HG03342 (cell line): ENCODE measurements at regions not wholly inside any gene's neighbourhood (a gene's known extent, or its start where the extent isn't known, plus 50 kb on each side); places are given as distances from the start of the nearest gene placed in this dataset.

Source experiments
- ATAC-seq: cut with Tn5 transposase; IDR thresholded peaks from one replicate; pipeline ENCODE4 v1.9.1; 2021; ENCODE audit warnings: mild to moderate bottlenecking, moderate library complexity; ENCODE audit not compliant: unreplicated experiment

GRCh38 chr14:26925876-26926584 is 328.2 kb upstream of the NOVA1 start:
- no peak for ATAC-seq

- no peak for ATAC-seq
These were observed 328.8 kb upstream of the NOVA1 start for GRCh38 chr14:26926585-26926984.

DNA sequence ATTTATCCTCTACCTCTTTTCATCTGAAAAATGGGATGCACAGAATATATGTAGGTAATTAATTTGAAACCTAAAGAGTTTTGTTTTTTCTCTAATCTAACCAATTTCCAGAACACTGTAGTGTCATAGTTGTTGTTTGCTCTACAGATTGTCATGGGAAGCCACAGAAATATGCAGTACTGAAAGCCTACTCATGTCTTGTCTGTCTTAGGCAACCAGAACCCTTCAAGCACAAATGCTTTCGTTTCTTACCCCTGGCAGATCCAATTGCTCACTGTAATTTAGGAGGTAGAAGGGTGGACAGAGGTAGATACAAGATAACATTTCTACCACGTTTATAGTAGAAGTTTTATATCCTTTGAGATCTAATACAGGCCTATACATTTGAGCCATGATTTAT is 330.2 kb upstream of the NOVA1 start:
- no peak for ATAC-seq

DNA sequence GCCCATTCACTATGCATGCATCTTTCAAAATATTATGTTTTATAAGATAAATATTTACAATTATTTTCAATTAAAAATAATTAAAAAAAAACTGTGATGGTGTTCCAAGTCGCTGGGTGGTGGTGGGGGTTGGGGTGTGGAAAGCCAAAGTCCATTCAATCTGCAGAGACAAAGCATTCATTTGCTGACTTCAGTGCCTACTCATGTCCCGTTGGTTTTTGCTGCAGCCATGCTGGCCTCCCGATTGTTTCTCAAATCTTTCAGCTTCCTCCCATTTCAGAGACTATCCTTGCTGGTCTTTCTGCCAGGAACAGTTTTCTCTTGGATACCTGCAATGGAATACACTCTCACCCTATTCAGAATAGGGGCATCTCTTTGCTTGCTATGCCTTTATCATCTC is 331.5 kb upstream of the NOVA1 start:
- ATAC-seq: no peak

GRCh38 chr14:26930576-26930975 is 332.7 kb upstream of the NOVA1 start:
- no peak for ATAC-seq

GRCh38 chr14:26932606-26933005 is 334.8 kb upstream of the NOVA1 start:
- no peak for ATAC-seq

GRCh38 chr14:26933431-26933830 is 335.6 kb upstream of the NOVA1 start:
- no peak for ATAC-seq

DNA sequence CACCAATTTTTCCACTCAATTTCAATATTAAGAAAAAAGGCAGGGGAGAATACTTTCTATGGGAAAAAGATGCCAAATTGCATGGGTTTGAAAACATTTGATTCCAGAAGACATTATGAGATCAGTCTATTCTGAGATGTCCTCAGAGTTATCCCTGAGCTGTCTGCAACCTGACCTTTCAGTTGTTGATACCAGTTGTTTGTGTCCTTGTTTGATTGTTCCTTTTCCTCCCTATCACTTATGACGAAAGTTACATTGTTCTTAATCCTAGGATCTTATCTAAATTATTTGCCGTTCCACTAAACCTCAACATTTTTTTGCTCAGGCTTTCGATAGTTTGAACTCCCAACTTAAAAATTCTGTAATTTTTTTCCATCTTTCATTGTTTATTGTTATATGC is 336.3 kb upstream of the NOVA1 start:
- ATAC-seq: no peak

DNA sequence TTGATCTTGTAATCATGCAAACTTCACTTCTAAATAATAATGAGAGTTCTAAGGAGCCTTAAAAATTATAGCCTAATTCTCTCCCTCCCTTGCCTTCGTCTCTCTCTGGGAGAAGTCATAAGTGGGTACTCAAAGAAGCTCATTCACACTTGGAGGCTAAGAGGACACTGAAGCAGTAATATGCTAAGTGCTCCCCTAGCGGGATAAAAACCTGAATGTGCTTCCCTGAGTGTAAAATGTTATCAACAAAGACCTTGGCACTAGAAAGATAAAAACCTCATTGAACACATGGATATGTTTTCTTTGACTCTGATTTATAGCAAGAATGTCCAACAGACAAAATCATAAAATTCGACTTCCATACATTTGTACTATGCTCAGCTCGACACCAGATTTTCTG is 337.9 kb upstream of the NOVA1 start:
- ATAC-seq: no peak

- no peak for ATAC-seq
These were observed 340.2 kb upstream of the NOVA1 start for GRCh38 chr14:26938054-26938453.

DNA sequence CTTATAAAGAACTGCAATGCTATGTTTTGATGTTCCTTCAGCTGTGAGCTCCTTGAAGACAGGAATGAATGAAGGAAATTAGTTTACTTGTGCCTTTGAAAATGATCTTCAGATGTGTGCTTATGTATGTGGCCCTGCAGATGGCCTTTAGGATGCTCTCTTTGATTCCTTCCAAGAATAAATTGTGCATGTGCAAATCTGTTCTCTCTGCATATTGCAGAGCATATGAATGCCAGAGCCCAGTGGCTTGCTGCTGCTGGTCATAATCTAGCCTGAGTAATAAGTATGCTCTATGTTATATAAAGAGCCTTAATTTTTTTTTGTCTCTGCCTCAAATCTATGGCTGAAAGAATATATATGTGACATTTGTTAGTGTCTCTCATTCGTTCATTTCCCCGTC is 341.9 kb upstream of the NOVA1 start:
- no peak for ATAC-seq

GRCh38 chr14:26941521-26941920 is 343.7 kb upstream of the NOVA1 start:
- ATAC-seq: no peak

GRCh38 chr14:26947265-26947664 is 349.4 kb upstream of the NOVA1 start:
- no peak for ATAC-seq

DNA sequence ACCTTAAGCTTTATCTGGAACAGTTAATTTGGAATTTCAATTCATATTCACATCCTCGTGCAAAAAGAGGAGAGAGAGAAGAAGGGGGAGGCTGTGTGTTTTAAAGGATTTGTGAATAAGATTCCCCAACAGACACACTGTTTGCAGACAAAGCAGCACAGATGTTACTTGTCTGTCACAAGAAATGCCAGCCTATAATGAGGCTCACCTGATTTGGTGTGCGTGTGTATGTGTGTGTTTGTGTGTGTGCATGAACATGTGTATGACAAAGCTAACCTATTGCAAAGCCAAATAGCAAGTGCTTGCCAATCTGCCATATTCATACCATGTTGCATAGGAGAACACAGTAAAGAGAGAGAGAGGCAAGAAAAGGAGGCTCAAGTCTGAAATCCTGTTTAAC is 361.6 kb upstream of the NOVA1 start:
- no peak for ATAC-seq

- ATAC-seq: no peak
These were observed 362.3 kb upstream of the NOVA1 start for GRCh38 chr14:26959972-26960660.

- no peak for ATAC-seq
These were observed 365.9 kb upstream of the NOVA1 start for GRCh38 chr14:26963711-26964110.

- no peak for ATAC-seq
These were observed 367.7 kb upstream of the NOVA1 start for GRCh38 chr14:26965490-26965889.

- no peak for ATAC-seq
These were observed 369.1 kb upstream of the NOVA1 start for GRCh38 chr14:26966908-26967307.

- ATAC-seq: no peak
These were observed 377.1 kb upstream of the NOVA1 start for GRCh38 chr14:26974965-26975364.

- ATAC-seq: no peak
These were observed 384.2 kb upstream of the NOVA1 start for GRCh38 chr14:26982071-26982470.

DNA sequence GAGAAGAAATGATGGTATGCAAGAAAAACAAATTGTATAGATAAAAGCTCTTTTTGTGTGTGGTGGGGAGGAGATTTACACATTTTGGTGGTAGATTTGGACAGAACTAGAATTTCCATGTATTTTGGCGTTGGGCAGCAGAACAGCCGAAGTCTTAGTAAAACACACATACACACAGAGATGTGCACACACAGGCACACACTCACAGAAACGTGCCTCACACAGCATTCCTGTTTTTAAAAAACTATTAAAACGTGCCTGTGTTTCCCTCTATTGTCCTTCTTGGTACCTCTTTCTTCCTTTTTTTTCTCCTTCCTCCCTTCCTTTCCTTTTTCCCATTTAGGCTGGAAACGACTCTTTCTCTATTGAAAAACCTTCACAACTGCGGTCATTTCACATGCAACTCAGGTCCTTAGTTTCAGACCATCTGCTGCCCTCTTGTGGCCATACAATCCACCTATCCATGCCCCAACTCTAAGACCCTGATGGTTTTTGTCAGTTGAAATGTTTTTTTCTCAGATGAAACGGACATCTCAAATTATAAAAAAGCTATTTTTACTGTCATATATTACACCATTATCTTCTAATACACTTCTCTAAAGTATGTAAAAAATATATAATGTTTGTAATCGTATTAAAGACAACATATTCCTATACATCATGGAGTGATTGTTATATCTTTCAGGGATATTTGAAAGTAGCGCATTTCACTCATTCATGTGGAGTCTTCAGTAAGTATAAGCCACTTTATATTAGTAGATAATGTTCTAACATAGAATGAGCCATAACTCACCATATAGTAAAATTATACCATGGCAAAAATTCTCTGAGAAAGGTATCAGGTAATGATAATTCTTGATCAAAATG is 386.7 kb upstream of the NOVA1 start:
- ATAC-seq: no peak
